GM18519 (cell line): ENCODE measurements at regions not wholly inside any gene's neighbourhood (a gene's known extent, or its start where the extent isn't known, plus 50 kb on each side); places are given as distances from the start of the nearest gene placed in this dataset.
"Not testable (repeated sequence)": the region's sequence is repeated elsewhere in the genome, so short reads cannot be mapped to it uniquely, and the experiment has no call there.

Source experiments
- ATAC-seq: cut with Tn5 transposase; IDR thresholded peaks from one replicate; pipeline ENCODE4 v1.9.1; 2021; ENCODE audit warnings: mild to moderate bottlenecking, moderate library complexity; ENCODE audit not compliant: unreplicated experiment, low FRiP score

DNA sequence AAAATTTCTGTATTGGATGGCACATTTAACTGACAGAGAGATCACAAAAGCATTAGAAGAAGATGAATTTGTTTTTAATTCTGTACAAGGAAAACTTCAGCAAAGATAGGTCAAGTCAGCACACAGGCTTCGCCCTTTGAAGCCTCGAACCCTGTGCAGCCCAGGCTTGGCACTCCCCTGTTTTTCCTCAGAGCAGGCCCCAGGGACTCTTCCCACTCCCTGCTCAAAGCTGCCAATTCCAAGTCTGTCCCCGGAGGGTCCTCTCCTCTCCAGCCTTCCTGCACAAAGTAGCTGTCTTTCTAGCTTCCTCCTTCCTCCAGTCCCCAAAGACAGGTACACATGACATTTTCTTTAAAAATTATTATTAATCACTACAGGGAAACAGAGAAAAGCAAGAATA, 466.3 kb downstream of the PPARGC1A start:
- ATAC-seq: no peak

DNA sequence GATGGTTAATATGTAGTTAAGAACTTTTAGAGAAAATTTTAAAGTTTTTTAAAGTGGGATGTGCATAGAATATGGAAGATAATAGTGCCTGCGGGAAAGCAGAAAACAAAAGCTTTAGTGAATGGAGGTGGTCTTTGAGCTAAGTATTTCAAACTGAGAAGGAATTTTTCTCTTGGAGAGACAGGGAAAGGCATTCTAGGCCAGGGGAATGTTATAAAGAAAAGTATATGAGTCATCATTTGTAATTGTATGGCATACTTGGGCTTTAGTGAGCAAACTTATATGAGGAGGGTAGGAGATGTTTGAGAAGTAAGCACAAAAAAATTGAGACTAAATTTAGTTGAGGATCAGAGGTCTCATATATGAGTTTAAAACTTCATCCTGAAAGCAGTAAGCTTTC, 467.0 kb downstream of the PPARGC1A start:
- ATAC-seq: no peak

DNA sequence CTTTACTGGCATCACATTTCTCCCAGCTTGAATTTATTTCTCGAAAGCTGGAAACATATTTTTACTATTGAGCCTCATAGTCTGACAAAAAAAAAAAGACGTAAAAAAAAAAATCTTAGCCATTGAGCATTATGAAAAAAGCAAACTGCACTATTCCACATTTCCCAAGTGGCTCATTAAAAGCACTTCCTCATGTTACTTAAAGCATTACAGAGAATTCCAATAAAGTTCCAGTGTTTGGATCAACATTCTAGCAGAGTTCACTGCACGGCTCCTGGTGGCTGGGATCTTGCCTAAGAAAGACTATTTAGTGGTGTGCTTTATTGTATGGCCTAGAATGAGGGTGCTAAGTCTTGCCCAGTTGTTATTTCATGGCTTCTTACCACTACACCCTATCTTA, 476.2 kb downstream of the PPARGC1A start:
- ATAC-seq: no peak

DNA sequence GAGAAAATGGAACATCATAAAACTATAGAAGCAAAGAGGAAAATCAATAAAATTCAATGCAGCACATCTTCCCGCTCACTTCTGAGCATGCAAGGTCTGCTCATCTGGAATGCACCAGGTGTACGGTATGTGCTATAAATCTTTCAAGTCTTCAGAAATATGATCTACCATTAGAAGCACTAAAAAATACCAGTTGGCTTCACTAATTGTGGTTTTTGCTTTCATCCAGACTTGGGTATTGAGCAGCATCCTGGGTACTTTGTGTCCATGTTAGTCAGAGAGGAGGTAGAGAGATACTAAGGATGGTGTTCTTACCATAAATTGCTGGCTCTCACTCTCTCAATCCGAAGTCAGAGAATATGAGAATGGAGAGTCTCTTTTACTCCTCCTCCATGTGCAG, 477.1 kb downstream of the PPARGC1A start:
- no peak for ATAC-seq

DNA sequence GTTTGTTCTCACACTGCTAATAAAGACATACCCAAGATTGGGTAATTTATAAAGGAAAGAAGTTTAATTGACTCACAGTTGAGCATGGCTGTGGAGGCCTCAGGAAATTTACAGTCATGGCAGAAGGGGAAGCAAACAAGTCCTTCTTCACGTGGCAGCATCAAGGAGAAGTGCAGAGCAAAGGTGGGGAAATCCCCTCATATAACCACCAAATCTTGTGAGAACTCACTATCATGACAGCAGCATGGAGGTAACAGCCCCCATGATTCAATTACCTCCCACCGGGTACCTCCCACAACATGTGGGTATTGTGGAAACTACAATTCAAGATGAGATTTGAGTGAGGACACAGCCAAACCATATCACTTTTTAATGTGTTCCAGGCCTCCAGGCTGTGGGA, 480.9 kb downstream of the PPARGC1A start:
- ATAC-seq: not testable (repeated sequence)

DNA sequence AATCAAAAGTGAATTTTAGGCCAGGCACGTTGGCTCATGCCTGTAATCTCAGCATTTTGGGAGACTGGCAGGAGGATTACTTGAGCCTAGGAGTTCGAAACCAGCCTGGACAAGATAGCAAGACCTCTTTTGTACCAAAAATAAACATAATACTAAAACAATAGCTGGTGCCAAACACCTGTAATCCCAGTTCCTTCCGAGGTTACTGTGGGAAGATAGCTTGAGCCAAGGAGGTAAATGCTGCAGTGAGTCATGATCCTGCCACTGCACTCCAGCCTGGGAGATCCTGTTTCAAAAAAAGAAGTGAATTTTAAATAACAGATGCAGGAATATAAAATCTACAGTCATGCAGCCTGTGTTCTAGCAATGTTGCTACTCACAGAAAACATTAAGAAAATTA, 488.3 kb downstream of the PPARGC1A start:
- ATAC-seq: no peak

DNA sequence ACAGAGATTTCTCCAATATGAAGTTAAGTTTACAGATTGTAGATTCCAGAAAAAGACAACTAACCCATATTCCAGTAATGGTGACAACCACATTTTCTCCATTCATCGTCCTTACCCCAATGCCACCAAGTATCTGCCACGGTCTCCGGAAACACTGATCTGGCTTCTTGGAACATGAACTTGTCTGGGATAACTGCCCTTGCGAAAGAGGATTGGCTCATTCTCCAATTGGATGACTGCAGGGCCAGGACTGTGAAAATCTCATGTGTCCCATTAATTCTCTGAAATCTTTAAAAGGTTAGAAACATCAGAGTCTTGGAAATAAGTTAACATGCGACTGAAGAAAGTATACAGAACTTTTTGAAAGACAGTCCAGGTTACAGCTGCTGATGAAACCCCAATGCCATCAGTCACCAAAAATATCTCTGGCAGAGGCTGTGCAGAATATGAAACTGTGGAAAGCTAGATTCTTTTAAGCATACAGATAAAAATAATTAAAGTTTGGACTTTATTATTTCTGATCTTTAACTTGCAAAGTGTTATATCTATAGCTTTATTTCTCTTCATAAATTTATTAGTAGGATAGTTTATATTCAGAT, 496.9 kb downstream of the PPARGC1A start:
- ATAC-seq: no peak

DNA sequence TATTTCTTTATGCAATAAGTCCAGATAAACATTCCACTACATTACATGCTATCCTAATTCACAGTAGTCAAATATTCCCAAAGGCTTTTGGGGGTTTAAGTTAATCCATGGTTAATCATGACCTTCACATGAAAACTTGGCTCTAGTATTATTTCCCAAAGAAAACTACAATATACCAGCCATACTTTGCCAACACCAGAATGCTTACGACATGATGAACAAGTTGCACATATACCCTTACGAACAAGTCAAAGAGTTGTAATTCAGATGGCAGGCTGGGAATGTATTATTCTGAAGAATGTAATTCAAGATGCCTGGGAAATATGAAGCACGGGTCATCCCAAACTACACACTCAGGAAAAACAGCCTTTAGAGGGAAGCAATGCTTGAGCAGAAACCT, 499.6 kb downstream of the PPARGC1A start:
- no peak for ATAC-seq

DNA sequence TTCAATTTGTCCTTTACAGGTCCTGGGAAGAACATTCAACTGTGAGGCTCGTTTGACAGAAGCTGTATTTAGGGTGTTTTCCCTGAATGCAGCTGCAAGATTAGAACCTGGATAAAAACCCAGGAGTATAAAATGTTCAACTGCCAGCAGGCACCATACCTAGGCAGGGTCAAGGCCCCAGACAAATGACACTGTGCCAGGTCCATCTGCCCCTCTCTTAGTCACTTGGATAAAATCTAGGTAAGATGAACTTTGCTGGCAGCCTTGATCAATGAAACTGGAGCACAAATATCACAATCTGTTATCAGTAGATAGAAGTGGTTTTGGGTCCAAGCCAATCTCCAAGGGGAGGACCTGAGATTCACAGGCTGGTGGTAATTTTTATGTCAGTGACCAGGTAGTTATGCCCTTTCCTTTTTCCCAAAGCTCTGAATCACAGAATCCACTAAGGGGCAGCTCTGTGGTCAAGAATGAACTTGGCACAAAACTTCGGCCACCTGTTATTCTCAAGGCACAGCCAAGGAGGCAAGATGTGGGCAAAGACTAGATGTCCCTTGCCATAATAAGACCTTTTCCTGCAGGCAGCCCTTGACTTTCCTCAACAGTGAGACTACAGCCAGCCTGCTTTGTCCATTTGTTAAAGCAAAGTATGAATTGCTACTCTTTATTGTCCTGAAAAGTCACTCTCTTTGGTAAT, 501.0 kb downstream of the PPARGC1A start:
- no peak for ATAC-seq

DNA sequence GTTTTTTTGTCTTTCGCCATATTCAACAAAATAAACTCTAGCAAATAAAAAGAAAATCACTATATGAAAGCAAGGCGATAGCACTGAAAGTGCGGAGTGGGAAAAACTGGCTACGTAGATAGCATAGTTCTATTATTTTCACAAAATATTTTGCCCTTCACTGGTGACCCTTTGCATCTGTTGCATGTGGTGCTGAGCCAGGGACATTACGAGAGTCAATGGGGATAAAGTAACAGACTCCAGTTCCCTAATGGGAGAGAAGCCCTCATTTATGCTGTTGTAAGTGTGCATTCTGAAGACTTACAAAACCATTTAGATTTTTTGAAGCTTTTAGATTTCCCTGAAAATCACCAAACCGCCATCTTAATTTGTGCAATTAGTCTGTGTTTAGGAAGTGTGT, 501.6 kb downstream of the PPARGC1A start:
- ATAC-seq: no peak

DNA sequence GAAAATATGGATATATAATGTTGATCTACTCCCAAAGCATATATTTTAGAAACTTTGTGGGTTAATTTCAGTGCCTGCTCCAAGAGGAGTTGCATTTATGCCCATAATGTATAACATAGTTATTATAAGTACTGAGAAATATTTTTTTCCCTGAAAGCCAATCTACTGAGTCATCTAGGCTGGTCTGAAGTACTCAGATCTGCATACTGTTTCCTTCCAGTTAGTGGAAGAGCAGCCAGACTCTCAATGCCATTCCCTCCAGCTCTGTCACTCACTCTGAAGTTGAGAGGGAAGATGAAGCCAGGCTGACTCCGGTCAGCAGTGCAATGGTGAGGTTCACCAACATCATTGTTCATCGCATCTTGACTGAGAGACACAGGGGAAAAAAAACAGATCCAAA, 505.1 kb downstream of the PPARGC1A start:
- ATAC-seq: no peak

DNA sequence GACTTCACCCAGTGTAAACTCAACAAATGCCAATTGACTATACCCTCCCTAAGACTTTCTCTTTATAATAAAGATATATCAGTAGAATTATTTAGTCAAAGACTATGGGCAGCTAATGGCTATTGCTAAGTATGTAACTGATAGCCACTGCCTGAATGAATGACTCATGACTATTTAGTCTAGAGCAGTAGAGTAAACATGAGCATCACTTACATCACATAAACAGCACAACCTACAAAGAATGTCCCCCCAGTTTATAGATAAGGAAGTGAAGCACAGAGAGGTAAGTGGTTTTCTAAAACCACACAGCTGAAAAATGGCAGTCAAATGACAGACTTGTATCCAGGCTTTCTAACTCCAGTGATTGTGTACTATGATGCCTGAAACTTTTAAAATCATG, 507.0 kb downstream of the PPARGC1A start:
- ATAC-seq: no peak

DNA sequence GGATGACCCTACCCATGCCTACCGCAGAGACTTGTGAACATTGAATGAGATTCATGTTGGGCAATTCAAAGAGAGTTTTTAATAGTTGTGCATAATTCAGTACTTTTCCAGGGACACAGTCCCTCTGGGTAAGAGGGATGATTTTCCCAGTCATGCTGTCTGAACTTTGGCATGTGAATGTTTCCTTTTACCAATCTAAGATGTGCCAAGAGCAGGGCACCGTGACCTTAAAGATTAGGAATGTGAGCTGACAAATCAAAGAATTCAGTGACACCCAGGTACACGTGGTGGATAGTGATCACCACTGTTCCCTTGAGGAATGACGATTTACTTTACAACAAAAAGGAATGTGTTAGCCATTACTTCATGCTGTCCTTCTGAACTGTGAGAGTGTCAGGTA, 515.6 kb downstream of the PPARGC1A start:
- no peak for ATAC-seq

DNA sequence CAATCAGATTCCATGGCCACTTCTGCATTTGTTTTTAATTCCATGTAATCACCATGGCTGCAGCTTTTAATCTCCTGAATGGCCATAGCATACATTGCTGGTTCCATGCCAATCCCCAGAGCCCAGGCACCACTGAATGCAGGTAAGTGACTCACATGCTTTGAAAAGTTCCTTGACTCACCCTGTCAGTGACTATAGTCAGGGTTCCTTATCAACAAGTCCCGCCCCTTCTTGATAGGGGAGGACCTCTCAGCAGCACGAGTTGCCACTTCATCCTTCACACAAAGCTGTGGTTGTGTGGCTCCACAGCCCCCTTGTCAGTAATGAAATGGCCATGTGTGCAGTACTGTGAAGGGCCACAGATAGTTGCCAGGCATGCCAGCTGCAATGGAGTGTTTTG, 516.6 kb downstream of the PPARGC1A start:
- ATAC-seq: no peak

DNA sequence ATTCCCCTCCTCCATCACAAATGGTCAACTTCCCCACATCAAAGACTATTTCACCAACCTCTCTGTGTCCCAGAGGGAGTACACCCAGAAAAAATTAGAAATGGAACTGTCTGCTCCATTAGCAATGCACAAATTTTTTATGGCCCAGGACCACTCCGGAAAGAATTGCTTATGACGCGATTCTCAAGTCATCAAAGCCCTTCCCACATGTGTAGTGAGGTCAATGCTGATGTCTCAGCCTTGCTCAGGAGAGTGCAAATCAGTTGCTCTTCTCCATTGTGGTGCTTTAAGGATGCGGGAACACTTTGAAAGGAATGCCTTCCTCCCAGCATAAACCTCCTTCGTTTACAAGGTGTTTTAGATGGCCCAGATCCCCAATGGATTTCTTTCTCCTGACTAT, 518.3 kb downstream of the PPARGC1A start:
- no peak for ATAC-seq

DNA sequence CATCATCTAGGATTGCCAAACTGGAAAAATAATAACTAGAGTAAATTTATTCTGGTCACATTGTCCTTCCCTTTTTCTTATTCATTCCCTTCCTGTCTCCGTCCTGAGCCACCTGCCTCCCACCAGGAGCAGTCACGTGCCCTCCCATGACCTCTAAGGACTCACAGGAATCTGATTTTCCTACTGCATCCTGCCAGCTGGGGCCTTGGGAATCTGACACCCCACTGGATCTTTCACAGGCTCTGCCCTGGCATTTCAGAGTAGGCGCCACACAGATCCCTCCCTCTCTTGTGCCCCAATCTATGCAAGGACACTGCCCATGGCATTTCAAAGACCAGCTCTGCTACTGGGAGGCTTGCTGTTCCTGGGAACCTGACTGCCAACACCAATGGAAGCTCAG, 520.5 kb downstream of the PPARGC1A start:
- ATAC-seq: no peak

DNA sequence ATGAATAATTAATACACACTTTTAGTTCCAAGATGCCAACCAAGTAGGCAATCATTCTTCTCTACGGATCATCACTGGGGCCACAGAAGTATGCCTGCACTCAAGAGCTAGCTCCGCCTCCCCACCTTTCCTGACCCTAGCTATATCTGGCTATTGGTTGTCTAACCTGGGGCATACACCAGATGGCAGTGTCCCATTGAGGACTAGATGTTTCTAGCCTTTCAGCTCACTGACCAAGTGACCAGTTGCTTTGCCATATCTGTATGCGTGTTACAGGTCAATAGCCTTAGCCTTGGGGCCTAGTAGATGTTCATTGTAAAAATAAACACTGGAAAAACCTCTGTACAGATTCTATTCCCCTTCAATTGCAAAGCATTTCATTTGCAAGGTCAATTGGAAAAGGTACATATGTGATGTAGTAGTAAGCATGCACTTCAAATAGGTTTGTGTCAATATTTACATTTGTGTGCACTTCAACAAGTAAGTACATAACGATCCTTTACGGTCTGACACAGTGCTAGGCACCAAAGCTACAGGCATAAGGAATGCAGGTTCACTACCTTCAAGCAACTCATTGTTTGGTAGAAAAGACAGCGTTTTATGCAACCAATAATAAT, 521.7 kb downstream of the PPARGC1A start:
- ATAC-seq: no peak

DNA sequence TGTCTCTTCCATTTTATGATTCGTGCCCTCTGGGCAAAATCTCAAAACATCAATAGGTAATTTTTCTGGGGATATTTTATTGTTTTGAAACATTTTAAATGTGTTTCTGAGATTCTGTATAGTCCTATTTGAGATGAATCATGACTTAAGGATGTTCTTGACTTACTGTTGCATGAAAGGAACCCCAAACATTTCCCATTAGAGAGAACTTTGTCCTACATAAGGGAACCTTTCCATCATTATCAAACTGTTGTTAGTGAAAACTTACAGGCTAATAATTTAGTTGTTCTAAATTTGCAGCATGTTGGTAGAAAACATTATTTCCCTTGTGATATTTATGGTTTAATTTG, 523.3 kb downstream of the PPARGC1A start:
- ATAC-seq: no peak

DNA sequence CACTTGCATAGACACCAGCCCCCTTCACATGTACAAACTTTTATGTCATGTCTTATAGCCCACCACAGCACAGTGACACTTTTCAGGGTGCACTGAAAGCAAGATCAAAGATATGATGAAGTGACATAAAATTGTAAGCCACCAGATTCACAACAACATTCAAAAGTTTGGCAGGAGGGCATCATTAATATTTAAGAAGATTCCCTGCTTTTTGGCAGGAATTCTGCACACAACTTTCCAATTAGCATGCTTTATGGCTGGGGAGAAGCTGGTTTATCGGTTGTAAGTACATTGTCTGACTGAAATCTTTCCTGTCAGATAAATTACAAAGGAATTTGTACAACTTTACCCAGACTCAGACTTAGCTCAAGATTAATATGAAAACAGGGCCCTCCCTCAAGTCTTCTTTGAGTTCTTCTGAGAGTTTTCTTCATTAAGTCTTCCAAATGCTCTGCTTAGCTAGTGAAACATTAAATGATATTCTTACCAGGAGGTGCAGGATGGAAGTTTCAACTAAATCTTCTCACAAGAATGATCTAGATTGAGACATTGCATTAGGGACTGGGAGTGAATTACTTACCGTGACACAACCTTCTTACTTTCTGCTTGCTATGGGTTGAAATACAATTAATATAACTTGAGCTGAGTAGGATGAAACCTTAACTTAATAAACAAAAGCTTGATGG, 523.8 kb downstream of the PPARGC1A start:
- ATAC-seq: no peak

DNA sequence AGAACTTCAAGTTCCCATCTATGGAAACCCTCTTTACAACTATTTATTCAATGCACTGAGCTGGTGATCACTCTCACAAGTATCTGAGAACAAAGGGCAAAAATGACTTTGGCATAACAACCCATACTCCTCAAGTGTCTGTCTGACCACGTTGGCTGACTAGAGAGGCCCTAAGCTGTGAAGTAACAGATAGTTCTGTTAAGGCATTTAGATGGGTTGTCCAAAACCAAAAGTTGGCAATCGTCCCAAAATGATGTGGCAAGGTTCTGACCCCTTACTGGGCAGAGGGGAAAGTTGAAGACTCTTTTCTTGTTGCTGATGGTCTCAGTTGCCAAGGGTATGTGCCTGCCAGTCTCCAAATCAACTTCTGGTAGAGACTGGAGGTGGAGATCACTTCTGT, 524.8 kb downstream of the PPARGC1A start:
- no peak for ATAC-seq

DNA sequence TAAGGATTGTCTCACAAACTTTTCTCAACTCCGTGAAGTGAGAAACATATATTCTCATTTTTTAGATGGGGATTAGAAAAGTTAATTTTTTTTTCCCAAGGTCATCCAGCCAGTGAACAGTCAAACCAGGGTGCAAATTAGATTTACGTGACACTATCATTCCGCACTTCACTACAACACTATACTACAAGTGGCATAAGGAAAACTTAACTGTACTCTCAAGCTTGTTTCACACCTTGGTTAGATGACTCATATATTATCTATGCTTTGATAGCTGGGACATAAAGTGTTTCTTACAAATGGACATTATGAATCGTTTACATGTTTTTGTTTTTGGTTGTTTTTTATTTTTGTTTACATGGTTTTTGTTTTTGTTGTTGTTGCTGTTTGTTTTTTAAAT, 525.7 kb downstream of the PPARGC1A start:
- ATAC-seq: no peak

DNA sequence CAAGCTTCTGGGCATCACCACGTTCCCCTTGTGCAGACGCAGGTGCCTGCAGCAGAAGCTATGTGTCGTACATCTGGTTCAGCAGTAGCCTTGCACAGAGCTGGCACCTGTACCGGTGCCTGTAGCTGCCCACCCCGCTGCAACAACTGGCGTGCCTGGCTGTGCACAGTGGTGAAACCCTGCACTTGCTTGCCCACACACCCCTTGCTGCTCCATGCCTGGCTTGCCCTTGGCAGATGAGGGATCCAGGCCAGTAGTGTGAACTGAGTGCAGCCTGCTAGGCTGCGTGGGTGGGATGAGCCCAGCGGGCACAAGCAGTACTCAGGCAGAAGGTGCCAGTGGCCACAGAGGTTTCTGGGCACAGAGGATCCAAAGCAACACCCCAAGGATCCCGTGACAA, 528.4 kb downstream of the PPARGC1A start:
- no peak for ATAC-seq
